B cell (primary cell): ENCODE measurements at regions not wholly inside any gene's neighbourhood (a gene's known extent, or its start where the extent isn't known, plus 50 kb on each side); places are given as distances from the start of the nearest gene placed in this dataset.
"Not testable (repeated sequence)": the region's sequence is repeated elsewhere in the genome, so short reads cannot be mapped to it uniquely, and the experiment has no call there.

Source experiments
- CTCF ChIP-seq: fragments of 200-600 bp; IDR thresholded peaks from one replicate; pipeline ENCODE4 v1.8.0; 2022; ENCODE audit warnings: antibody characterized with exemption, mild to moderate bottlenecking
- EZH2 ChIP-seq: IDR thresholded peaks from 2 replicates; pipeline ENCODE4 v1.6.1; 2012; ENCODE audit warnings: borderline replicate concordance, low read depth, mild to moderate bottlenecking, moderate library complexity, low read length; ENCODE audit not compliant: insufficient read depth, poor library complexity, severe bottlenecking

GRCh38 chr5:124916313-124916712 lies 169.9 kb upstream of the ZNF608 start:
- TF ChIP-seq CTCF, EZH2: not testable (repeated sequence)
